IMR-90 (cell line): ENCODE measurements at regions not wholly inside any gene's neighbourhood (a gene's known extent, or its start where the extent isn't known, plus 50 kb on each side); places are given as distances from the start of the nearest gene placed in this dataset.
A peak's percentile ranks its signal among the peaks of the same experiment; 100 is the strongest.

ENCODE experiments used
- ATAC-seq: fragments of 200-7000 bp; cut with Tn5 transposase; 2 replicates; pipeline ENCODE4 v1.9.1; 2020; ENCODE audit warnings: low read depth, mild to moderate bottlenecking, moderate library complexity
- BruUV-seq: library from RNA; stranded (reverse); fragments of 400-500 nt; replicated peaks from 2 replicates; lab custom pipeline; 2021; lab: Mats Ljungman, UMichigan
- CTCF ChIA-PET: fragments of 300-600 bp; formaldehyde crosslinking; extraction: SDS; loops from one replicate; lab custom pipeline; 2021; ENCODE audit warnings: antibody characterized with exemption; lab: Yijun Ruan, JAX
- POLR2A ChIA-PET: fragments of 300-600 bp; sonication (Branson Sonifier 250); formaldehyde crosslinking; loops from one replicate; lab custom pipeline; 2022; ENCODE audit warnings: antibody characterized with exemption; ENCODE audit not compliant: unreplicated experiment; lab: Charles Lee
- DNase-seq: peaks from one replicate; pipeline ENCODE4 v3.0.0; 2013
- H2AFZ ChIP-seq: replicated peaks from 2 replicates; pipeline ENCODE3; 2013; ENCODE audit warnings: low read length, mild to moderate bottlenecking; ENCODE audit not compliant: poor library complexity
- H2AK5ac ChIP-seq: 2 replicates; pipeline ENCODE4 v1.6.1; 2013; ENCODE audit warnings: low read depth, low read length, inconsistent platforms
- H2AK9ac ChIP-seq: replicated peaks from 2 replicates; pipeline ENCODE3; 2013; ENCODE audit warnings: mild to moderate bottlenecking, low read depth, low read length, moderate library complexity; ENCODE audit not compliant: poor library complexity
- H2BK120ac ChIP-seq: 2 replicates; pipeline ENCODE4 v1.6.1; 2013; ENCODE audit warnings: low read depth, low read length, inconsistent platforms
- H2BK15ac ChIP-seq: 3 replicates; pipeline ENCODE4 v1.6.1; 2013; ENCODE audit warnings: low read depth, low read length, inconsistent platforms
- H2BK20ac ChIP-seq: 2 replicates; pipeline ENCODE4 v1.6.1; 2013; ENCODE audit warnings: low read depth, mild to moderate bottlenecking, inconsistent platforms, low read length, moderate library complexity
- H2BK5ac ChIP-seq: 2 replicates; pipeline ENCODE4 v1.6.1; 2013; ENCODE audit warnings: mild to moderate bottlenecking, low read depth, low read length, inconsistent platforms; ENCODE audit not compliant: poor library complexity, severe bottlenecking
- H3K14ac ChIP-seq: replicated peaks from 2 replicates; pipeline ENCODE4 v1.6.1; 2013; ENCODE audit warnings: low read depth, low read length, inconsistent platforms
- H3K18ac ChIP-seq: 2 replicates; pipeline ENCODE4 v1.6.1; 2013; ENCODE audit warnings: low read depth, low read length, control low read depth
- H3K23ac ChIP-seq: 2 replicates; pipeline ENCODE4 v1.6.1; 2013; ENCODE audit warnings: low read depth, low read length, inconsistent platforms
- H3K27ac ChIP-seq: 2 replicates; pipeline ENCODE4 v1.5.1; 2013; ENCODE audit warnings: mild to moderate bottlenecking, control low read depth, low read length; ENCODE audit not compliant: insufficient read depth
- H3K27me3 ChIP-seq: 2 replicates; pipeline ENCODE4 v1.6.1; 2013; ENCODE audit warnings: low read length; ENCODE audit not compliant: control insufficient read depth, insufficient read depth
- H3K36me3 ChIP-seq: 2 replicates; pipeline ENCODE4 v1.6.1; 2013; ENCODE audit warnings: low read length, mixed read lengths; ENCODE audit not compliant: control insufficient read depth, insufficient read depth
- H3K4ac ChIP-seq: 2 replicates; pipeline ENCODE4 v1.6.1; 2013; ENCODE audit warnings: low read depth, low read length, inconsistent platforms
- H3K4me1 ChIP-seq: 2 replicates; pipeline ENCODE4 v1.6.1; 2013; ENCODE audit warnings: low read length, mixed read lengths; ENCODE audit not compliant: control insufficient read depth, insufficient read depth
- H3K4me2 ChIP-seq: 2 replicates; pipeline ENCODE4 v1.6.1; 2013; ENCODE audit warnings: low read depth, mild to moderate bottlenecking, control low read depth, low read length, moderate library complexity
- H3K4me3 ChIP-seq: 2 replicates; pipeline ENCODE4 v1.5.1; 2013; ENCODE audit warnings: low read depth, mild to moderate bottlenecking, control low read depth, low read length, moderate library complexity; ENCODE audit not compliant: insufficient read depth
- H3K56ac ChIP-seq: 2 replicates; pipeline ENCODE4 v1.6.1; 2013; ENCODE audit warnings: low read length, inconsistent platforms; ENCODE audit not compliant: insufficient read depth; ENCODE audit errors: extremely low read depth
- H3K79me1 ChIP-seq, 2 experiments: 2 replicates each; pipeline ENCODE4 v1.6.1; 2013; ENCODE audit warnings: low read length in 2 of 2, inconsistent platforms in 1 of 2, low read depth in 1 of 2
- H3K9ac ChIP-seq: 2 replicates; pipeline ENCODE4 v1.6.1; 2013; ENCODE audit warnings: low read depth, low read length, control low read depth
- H3K9me1 ChIP-seq: 2 replicates; pipeline ENCODE4 v1.6.1; 2013; ENCODE audit warnings: low read length, inconsistent platforms; ENCODE audit not compliant: insufficient read depth
- H3K9me3 ChIP-seq: 2 replicates; pipeline ENCODE4 v1.6.1; 2013; ENCODE audit warnings: low read length; ENCODE audit not compliant: control insufficient read depth, insufficient read depth
- H4K20me1 ChIP-seq: 2 replicates; pipeline ENCODE4 v1.6.1; 2013; ENCODE audit warnings: low read length, inconsistent platforms; ENCODE audit not compliant: insufficient read depth
- H4K5ac ChIP-seq: 2 replicates; pipeline ENCODE4 v1.6.1; 2013; ENCODE audit warnings: mild to moderate bottlenecking, low read depth, low read length, control low read depth
- H4K8ac ChIP-seq, 2 experiments: 2 replicates each; pipeline ENCODE4 v1.6.1; 2013; ENCODE audit warnings: low read depth in 2 of 2, low read length in 2 of 2, control low read depth in 1 of 2, inconsistent platforms in 1 of 2
- H4K91ac ChIP-seq: 2 replicates; pipeline ENCODE4 v1.6.1; 2013; ENCODE audit warnings: low read depth, low read length, inconsistent platforms; ENCODE audit not compliant: insufficient read depth
- MXI1 ChIP-seq: IDR thresholded peaks from 2 replicates; pipeline ENCODE4 v1.6.1; 2012; ENCODE audit warnings: low read depth, mild to moderate bottlenecking, low read length, moderate library complexity, borderline replicate concordance
- RAD21 ChIP-seq: IDR thresholded peaks from 2 replicates; pipeline ENCODE4 v1.6.1; 2012; ENCODE audit warnings: low read length, improper control_type of control experiment
- WGBS, 2 experiments: methylation state at CpG; one replicate each; pipeline versions ENCODE4 v1.1.5 to v1.1.7; 2013; ENCODE audit warnings: missing lambda C conversion rate in 2 of 2; ENCODE audit not compliant: insufficient read length in 1 of 2; ENCODE audit errors: extremely low coverage in 2 of 2; 5-methylcytosine and 5-hydroxymethylcytosine counted together
- dilution Hi-C: fragments of 300-500 bp; cut with HindIII; formaldehyde crosslinking; loops from one replicate; pipeline ENCODE4 v1.14.3; 2018; ENCODE audit warnings: low sequenced_read_pairs; ENCODE audit not compliant: unreplicated experiment
- in situ Hi-C: fragments of 300-500 bp; cut with MboI; formaldehyde crosslinking; loops from 3 replicates; pipeline ENCODE4 v1.14.3; 2019; ENCODE audit warnings: low sequenced_read_pairs, inconsistent platforms, mixed read lengths
- intact Hi-C: fragments of 100-400 bp; cut with micrococcal nuclease; formaldehyde crosslinking; loops from 2 replicates; pipeline ENCODE4 v1.10.0; 2022
- TF ChIP-seq, protein P1 (sequence below): fragments of 150-350 bp; IDR thresholded peaks from 2 replicates; pipeline ENCODE4 v1.6.1; 2017; ENCODE audit warnings: mild to moderate bottlenecking, antibody characterized with exemption, low read length, low read depth

GRCh38 chr3:162353414-162353813, 856.8 kb downstream of the OTOL1 start:
- Histone ChIP-seq H3K27ac (no peak overlapping the region), H3K79me1 (no peaks in the 10 kb centered on the region), H2BK20ac (peak overlapping the region; percentile 89), H3K9me1 (peaks cover 5% of the 10 kb centered on the region), H3K4ac (peak overlapping the region; percentile 75), H2AFZ (no peak overlapping the region), H3K36me3 (no peaks in the 10 kb centered on the region), H2AK5ac (peak overlapping the region; percentile 47; the same call in 1 of the 2 replicates), H3K9ac (no peak overlapping the region), H3K4me2 (no peak overlapping the region), H3K4me3 (no peak overlapping the region), H2AK9ac (no peak overlapping the region), H3K18ac (peak overlapping the region; percentile 74; the same call in 1 of the 2 replicates), H4K8ac (peak overlapping the region; percentile 24 to 25; a peak in 2 of 4 replicates), H3K14ac (peak overlapping the region; percentile 81), H2BK5ac (peak overlapping the region; percentile 5), H4K20me1 (no peaks in the 10 kb centered on the region), H2BK15ac (peak overlapping the region; percentile 15; the same call in 2 of the 3 replicates), H4K91ac (peak overlapping the region; percentile 56), H3K23ac (peak overlapping the region; percentile 34; the same call in 1 of the 2 replicates), H3K9me3 (no peaks in the 10 kb centered on the region), H3K56ac (no peak overlapping the region), H3K4me1 (peaks cover 4% of the 10 kb centered on the region), H2BK120ac (peak overlapping the region; percentile 91), H3K27me3 (no peaks in the 10 kb centered on the region), H4K5ac (no peak overlapping the region; the same call in 1 of the 2 replicates)
- ChIA-PET CTCF (no interaction called here), POLR2A (no interaction called here)
- in situ Hi-C loops = no loop called here
- no peak for DNase-seq
- intact Hi-C loops = no loop called here
- WGBS, 2 experiments = 100% methylated on average over 1 of the region's 2 CpGs; no CpG with 5 or more reads in 1 of the 2 experiments
- dilution Hi-C loops = no loop called here
- no peak for ATAC-seq
- TF ChIP-seq, protein P1, sequence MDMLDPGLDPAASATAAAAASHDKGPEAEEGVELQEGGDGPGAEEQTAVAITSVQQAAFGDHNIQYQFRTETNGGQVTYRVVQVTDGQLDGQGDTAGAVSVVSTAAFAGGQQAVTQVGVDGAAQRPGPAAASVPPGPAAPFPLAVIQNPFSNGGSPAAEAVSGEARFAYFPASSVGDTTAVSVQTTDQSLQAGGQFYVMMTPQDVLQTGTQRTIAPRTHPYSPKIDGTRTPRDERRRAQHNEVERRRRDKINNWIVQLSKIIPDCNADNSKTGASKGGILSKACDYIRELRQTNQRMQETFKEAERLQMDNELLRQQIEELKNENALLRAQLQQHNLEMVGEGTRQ = no peak
- TF ChIP-seq MXI1 (no peak), RAD21 (no peak)
- no TSS peak for BruUV-seq
